Osteoblast (primary cell): ENCODE measurements at regions not wholly inside any gene's neighbourhood (a gene's known extent, or its start where the extent isn't known, plus 50 kb on each side); places are given as distances from the start of the nearest gene placed in this dataset.
"Not testable (repeated sequence)": the region's sequence is repeated elsewhere in the genome, so short reads cannot be mapped to it uniquely, and the experiment has no call there.

Experiments used
- DNase-seq: peaks from one replicate; pipeline ENCODE4 v3.0.0; 2011; ENCODE audit warnings: low spot score, mixed read lengths; ENCODE audit not compliant: insufficient read length; ENCODE audit errors: missing footprints
- H2AFZ ChIP-seq: 2 replicates; pipeline ENCODE4 v1.6.0; 2011; ENCODE audit warnings: mild to moderate bottlenecking, low read length
- H3K27ac ChIP-seq: 2 replicates; pipeline ENCODE4 v1.5.1; 2011; ENCODE audit warnings: mild to moderate bottlenecking, low read depth, low read length, moderate library complexity
- H3K27me3 ChIP-seq: 2 replicates; pipeline ENCODE4 v1.6.0; 2012; ENCODE audit warnings: mild to moderate bottlenecking, control low read depth, inconsistent platforms, low read length, moderate library complexity; ENCODE audit not compliant: insufficient read depth
- H3K36me3 ChIP-seq: 2 replicates; pipeline ENCODE4 v1.5.1; 2011; ENCODE audit warnings: mild to moderate bottlenecking, low read length, control low read depth, moderate library complexity; ENCODE audit not compliant: insufficient read depth
- H3K4me1 ChIP-seq: 2 replicates; pipeline ENCODE4 v1.5.1; 2011; ENCODE audit warnings: mild to moderate bottlenecking, low read length, control low read depth, moderate library complexity; ENCODE audit not compliant: insufficient read depth
- H3K4me2 ChIP-seq: 2 replicates; pipeline ENCODE4 v1.6.0; 2011; ENCODE audit warnings: mild to moderate bottlenecking, low read length; ENCODE audit not compliant: insufficient read depth
- H3K4me3 ChIP-seq: fragments of 200-600 bp; sonication (generic); 3 replicates; pipeline ENCODE4 v1.5.1; 2012; ENCODE audit warnings: mild to moderate bottlenecking, low read length, inconsistent platforms; ENCODE audit not compliant: insufficient read depth
- H3K79me2 ChIP-seq: 2 replicates; pipeline ENCODE4 v1.6.0; 2012; ENCODE audit warnings: mild to moderate bottlenecking, low read length, control low read depth, inconsistent platforms; ENCODE audit not compliant: insufficient read depth
- H3K9me3 ChIP-seq: 2 replicates; pipeline ENCODE4 v1.5.1; 2011; ENCODE audit warnings: low read depth, low read length, control low read depth
- H4K20me1 ChIP-seq: 2 replicates; pipeline ENCODE4 v1.6.0; 2012; ENCODE audit warnings: mild to moderate bottlenecking, low read length, control low read depth; ENCODE audit not compliant: insufficient read depth
- TF ChIP-seq, protein P1 (sequence below): IDR thresholded peaks from 2 replicates; pipeline ENCODE4 v1.5.1; 2011; ENCODE audit warnings: mild to moderate bottlenecking, low read depth, low read length, moderate library complexity; ENCODE audit errors: extremely low read depth

DNA sequence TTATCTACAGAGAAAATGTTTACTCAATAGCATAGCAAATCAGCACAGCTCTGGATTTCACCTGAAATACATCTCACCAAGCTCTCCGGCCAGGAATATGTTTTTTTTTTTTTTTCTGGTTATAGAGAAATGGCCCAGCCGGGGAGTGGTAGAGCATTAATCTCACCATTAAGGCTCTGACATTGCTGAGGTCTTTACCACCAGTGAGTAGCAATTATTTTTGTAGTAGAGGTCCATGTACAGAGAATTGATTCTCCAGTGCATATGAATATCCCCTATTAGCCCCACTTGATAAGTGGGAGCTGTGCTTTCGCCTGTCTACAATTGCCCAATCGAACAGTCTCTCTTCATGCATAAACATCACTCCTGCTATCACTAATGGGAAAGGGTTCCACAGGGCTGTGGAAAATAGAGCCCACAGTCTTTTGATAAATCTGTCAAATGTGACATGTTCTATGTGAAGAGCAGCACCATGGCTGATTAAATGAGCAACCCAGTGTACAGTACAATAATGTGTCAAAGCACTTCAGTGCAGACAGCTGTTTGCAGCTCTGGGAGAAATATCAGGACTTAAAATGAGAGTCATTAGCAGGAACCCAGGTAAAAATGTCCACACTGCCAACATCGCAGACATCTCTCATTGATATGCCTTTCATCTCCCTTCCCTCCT, 227.1 kb upstream of the ID4 start:
- no peak overlapping the region for H3K4me2 ChIP-seq
- H3K27ac ChIP-seq = no peak overlapping the region
- no peaks in the 10 kb centered on the region for H3K9me3 ChIP-seq
- H3K4me1 ChIP-seq = no peaks in the 10 kb centered on the region
- no peak overlapping the region for H3K4me3 ChIP-seq
- no peak overlapping the region for H2AFZ ChIP-seq
- no peaks in the 10 kb centered on the region for H3K36me3 ChIP-seq
- TF ChIP-seq, protein P1, sequence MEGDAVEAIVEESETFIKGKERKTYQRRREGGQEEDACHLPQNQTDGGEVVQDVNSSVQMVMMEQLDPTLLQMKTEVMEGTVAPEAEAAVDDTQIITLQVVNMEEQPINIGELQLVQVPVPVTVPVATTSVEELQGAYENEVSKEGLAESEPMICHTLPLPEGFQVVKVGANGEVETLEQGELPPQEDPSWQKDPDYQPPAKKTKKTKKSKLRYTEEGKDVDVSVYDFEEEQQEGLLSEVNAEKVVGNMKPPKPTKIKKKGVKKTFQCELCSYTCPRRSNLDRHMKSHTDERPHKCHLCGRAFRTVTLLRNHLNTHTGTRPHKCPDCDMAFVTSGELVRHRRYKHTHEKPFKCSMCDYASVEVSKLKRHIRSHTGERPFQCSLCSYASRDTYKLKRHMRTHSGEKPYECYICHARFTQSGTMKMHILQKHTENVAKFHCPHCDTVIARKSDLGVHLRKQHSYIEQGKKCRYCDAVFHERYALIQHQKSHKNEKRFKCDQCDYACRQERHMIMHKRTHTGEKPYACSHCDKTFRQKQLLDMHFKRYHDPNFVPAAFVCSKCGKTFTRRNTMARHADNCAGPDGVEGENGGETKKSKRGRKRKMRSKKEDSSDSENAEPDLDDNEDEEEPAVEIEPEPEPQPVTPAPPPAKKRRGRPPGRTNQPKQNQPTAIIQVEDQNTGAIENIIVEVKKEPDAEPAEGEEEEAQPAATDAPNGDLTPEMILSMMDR = no peak
- no peaks in the 10 kb centered on the region for H4K20me1 ChIP-seq
- DNase-seq = no peak
- H3K79me2 ChIP-seq = no peaks in the 10 kb centered on the region
- H3K27me3 ChIP-seq = no peaks in the 10 kb centered on the region

DNA sequence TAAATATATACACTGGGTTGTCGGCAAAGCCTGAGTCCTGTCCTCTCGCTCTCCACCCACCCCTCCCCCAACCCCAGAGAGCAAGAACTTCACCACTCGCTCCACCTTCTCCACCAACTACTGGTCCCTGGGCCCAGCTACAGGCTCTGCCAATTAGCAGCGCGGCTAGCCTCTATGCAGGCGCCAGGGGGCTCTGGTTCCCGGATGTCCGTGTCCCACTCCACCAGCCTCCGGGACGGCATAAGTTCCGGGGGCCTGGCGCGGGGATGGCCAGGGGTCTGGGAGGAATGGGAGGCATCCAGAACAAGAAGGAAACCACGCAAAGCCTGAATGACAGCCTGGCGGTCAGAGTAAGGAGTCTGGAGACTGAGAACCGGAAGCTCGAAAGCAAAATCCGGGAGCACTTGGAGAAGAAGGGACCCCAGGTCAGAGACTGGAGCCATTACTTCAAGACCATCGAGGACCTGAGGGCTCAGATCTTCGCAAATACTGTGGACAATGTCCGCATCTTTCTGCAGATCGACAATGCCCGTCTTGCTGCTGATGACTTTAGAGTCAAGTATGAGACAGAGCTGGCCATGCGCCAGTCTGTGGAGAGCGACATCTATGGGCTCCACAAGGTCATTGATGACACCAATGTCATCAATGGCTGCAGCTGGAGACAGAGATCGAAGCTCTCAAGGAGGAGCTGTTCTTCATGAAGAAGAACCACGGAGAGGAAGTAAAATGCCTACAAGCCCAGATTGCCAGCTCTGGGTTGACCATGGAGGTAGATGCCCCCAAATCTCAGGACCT, 224.3 kb upstream of the ID4 start:
- H3K27me3 ChIP-seq, H3K79me2 ChIP-seq, H3K4me3 ChIP-seq, H2AFZ ChIP-seq, H3K4me1 ChIP-seq, H4K20me1 ChIP-seq, H3K4me2 ChIP-seq, DNase-seq, H3K9me3 ChIP-seq, H3K27ac ChIP-seq, H3K36me3 ChIP-seq: not testable (repeated sequence)

DNA sequence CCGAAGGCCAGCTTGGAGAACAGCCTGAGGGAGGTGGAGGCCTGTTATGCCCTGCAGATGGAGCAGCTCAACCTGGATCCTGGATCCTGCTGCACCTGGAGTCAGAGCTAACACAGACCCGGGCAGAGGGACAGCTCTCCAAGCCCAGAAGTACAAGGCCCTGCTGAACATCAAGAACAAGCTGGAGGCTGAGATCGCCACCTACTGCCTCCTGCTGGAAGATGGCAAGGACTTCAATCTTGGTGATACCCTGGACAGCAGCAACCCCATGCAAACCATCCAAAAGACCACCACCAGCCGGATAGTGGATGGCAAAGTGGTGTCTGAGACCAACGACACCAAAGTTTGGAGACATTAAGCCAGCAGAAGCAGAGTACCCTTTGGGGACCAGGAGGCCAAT, 223.5 kb upstream of the ID4 start:
- Histone ChIP-seq H4K20me1 (no peaks in the 10 kb centered on the region), H3K79me2 (no peaks in the 10 kb centered on the region), H3K27me3 (no peaks in the 10 kb centered on the region), H3K9me3 (no peaks in the 10 kb centered on the region), H3K4me1 (no peaks in the 10 kb centered on the region), H3K4me2 (no peak overlapping the region), H3K4me3 (no peak overlapping the region), H3K27ac (no peak overlapping the region), H2AFZ (no peak overlapping the region), H3K36me3 (no peaks in the 10 kb centered on the region)
- no peak for DNase-seq
- TF ChIP-seq, protein P1 = no peak

DNA sequence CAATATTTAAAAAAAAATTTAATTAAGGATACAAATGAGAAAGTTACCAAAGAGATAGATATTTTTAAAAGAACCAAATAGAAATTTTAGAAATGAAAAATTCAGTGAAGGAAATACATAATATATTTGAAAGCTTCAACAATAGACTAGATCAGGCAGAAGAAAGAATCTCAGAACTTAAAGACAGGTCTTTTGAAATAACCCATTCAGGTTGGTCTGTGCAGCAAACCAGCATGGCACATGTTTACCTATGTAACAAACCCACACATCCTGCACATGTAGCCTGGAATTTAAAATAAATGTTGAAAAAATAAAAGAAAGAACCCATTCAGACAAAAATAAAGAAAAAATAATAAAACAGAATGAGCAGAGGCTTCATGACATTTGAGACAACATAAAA, 221.1 kb upstream of the ID4 start:
- no peak overlapping the region for H3K4me2 ChIP-seq
- no peaks in the 10 kb centered on the region for H3K27me3 ChIP-seq
- H4K20me1 ChIP-seq = no peaks in the 10 kb centered on the region
- DNase-seq = no peak
- no peaks in the 10 kb centered on the region for H3K4me1 ChIP-seq
- TF ChIP-seq, protein P1 = no peak
- no peak overlapping the region for H3K4me3 ChIP-seq
- no peaks in the 10 kb centered on the region for H3K9me3 ChIP-seq
- H3K36me3 ChIP-seq = no peaks in the 10 kb centered on the region
- H2AFZ ChIP-seq = no peak overlapping the region
- no peaks in the 10 kb centered on the region for H3K79me2 ChIP-seq
- H3K27ac ChIP-seq = no peak overlapping the region
